Activated gamma-delta T cell treated with Interleukin-2 at 50 U/mL for 16 hours (primary cell): ENCODE measurements at regions not wholly inside any gene's neighbourhood (a gene's known extent, or its start where the extent isn't known, plus 50 kb on each side); places are given as distances from the start of the nearest gene placed in this dataset.

Experiments used
- DNase-seq: peaks from one replicate; pipeline ENCODE4 v3.0.0-alpha.2; 2020

DNA sequence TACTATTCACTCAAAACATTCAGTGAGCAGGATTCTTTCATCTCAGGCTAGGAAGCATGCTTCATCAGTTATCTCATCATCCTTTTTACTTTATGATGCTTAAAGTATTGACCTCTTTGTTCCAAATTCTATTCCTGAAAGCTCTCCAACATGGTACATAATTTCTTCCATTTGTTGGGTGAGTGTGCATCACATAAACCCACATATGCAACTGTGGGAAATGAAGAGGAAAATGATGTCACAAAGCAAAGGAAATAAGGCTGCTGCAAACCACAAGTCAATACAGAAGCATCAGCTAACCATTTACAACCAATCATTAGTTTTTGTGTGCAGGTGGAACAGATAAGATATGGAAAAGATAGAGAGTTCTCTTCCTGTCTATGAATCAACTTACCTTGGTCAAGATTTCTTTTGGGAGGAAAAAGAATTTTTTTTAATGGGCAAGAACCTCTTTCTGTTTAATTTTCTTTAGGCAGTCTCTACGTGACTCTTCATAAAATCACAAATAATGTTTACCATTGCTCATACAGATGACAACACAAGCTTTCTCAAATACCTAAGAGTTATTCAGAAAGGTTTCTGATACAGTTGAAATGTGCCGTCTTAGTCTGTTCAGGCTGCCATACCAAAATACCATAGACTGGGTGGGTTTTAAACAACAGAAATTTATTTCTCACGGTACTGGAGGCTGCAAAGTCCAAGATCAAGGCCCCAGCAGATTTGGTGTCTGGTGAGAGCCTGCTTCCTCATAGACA, 259.9 kb downstream of the ADGRG6 start:
- no peak for DNase-seq

DNA sequence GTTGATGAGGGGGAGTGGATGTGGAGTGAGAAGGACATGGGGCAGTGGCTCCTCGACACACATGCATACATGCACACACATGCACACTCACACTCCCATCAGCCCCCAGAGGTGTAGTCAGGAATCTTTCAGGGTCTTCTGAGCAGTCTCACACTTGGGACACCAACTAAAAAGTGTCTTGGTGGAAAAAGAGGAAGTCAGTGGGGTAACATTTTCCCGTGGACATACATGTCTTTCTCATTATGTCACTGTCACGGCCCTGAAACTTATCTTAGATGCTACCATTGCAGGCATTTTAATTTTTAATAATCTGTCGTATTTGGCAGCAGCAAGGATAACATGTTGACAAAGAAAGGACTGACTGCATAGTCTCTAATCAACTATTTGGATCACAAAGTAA, 261.1 kb downstream of the ADGRG6 start:
- DNase-seq: no peak

GRCh38 chr6:142566628-142567396, 265.0 kb downstream of the ADGRG6 start:
- DNase-seq: peak; percentile 44

- DNase-seq: no peak
Observed at GRCh38 chr6:142567461-142567860, 265.7 kb downstream of the ADGRG6 start.

GRCh38 chr6:142568857-142569597, 267.2 kb downstream of the ADGRG6 start:
- no peak for DNase-seq

GRCh38 chr6:142569676-142570075, 267.9 kb downstream of the ADGRG6 start:
- DNase-seq: no peak

DNA sequence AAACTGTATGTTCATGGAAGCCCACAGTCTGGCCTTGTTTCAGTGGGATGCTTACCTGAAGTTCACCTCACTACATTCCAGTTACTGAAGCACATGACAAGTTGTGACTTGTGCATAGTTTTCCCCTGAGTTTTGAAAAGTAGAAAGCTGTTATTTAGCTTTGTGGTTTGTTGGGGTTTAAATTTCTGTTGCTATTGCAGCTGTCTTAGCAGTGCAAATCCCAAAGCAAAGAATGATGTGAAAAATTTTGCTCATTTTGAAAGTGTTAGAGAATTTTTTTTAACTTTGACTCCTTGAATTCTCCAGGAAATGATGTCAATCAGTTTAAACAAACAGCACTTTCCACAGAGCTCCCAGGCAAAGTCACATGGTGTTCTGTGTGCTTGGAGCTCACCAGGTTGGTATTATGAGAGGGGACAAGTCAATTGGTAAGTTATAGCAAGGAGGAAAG, 268.4 kb downstream of the ADGRG6 start:
- DNase-seq: no peak

DNA sequence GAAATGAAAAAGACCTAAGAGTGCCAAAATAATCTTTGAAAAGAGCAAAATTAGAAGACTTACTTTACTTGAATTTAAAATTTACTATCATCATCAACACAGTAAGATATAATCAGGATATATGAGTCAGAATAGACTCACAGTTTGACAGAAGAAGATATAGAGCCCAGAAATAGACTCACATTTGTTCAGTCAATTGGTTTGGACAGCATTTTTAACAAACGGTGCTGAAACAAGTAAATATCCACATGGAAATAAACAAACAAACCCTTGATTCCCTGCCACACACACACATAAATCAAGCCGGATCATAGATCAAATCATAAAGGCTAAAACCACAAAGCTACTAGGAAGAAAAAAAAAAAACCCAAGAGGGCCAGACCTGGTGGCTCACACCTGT, 291.1 kb downstream of the ADGRG6 start:
- DNase-seq: no peak

GRCh38 chr6:142597836-142598235, 296.0 kb downstream of the ADGRG6 start:
- DNase-seq: no peak

DNA sequence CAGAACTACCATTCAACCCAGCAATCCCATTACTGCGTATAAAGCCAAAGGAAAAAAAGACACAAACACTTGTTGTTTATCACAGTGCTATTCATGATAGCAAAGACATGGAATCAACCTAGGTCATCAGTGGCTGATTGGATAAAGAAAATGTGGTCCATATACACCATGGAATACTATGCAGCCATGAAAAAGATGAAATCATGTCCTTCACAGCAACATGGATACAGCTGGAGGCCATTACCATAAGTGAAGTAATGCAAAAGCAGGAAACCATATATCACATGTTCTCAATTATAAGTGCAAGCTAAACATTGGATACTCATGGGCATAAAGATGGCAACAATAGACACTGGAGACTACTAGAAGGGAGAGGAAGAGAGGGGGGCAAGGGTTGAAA, 299.6 kb downstream of the ADGRG6 start:
- DNase-seq: no peak

DNA sequence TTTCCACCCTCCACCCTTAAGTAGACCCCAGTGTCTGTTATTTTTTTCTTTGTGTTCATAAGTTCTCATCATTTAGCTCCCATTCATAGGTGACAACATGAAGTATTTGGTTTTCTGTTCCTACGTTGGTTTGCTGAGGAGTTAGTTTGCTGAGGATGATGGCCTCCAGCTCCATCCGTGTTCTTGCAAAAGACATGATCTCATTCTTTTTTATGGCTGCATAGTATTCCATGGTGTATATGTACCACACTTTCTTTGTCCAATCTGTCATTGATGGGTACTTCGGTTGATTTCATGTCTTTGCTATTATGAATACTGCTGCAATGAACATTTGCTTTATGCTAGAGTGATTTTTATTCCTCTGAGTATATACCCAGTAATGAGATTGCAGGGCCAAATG, 301.2 kb downstream of the ADGRG6 start:
- no peak for DNase-seq

GRCh38 chr6:142605922-142606485, 304.2 kb downstream of the ADGRG6 start:
- DNase-seq: no peak

DNA sequence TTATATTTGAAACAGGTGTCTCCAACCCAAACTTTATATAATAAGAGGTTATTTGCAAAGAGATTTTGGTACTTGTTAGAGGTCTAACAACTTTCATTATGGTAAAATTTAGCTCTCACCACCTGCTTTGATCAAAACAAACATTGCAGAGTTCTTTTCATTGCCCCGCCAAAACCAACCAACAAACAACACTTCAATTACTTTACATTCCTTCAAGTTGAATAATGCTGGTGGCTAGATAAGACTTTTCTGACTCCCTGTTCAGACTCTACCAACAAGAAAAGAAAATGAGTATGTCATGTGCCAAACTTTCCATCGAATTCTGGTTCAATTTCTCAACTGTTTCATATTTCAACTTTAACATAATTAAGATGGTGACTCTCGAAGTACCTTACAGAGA, 311.1 kb downstream of the ADGRG6 start:
- no peak for DNase-seq

- DNase-seq: no peak
Observed at GRCh38 chr6:142613981-142614380, 312.2 kb downstream of the ADGRG6 start.

- DNase-seq: no peak
Observed at GRCh38 chr6:142617158-142617557, 315.4 kb downstream of the ADGRG6 start.

DNA sequence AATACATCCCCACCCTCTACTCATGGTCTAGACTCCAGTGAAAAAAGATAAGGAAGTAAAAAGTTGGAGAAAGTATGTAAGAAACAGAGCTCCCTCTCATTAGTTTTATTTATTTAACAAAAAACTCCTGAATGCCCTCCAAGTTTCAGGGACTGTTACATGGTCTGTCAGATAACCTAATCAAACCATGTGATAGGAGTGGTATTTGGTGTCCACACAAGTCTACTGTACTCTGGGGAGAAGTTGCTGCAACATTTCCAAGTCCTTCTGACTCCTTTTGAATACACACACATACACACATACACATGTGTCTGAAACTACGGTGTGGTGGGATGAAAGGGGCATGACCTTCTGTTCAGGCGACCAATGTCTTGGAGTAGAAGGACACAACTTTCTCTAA, 320.0 kb downstream of the ADGRG6 start:
- no peak for DNase-seq

- DNase-seq: no peak
Observed at GRCh38 chr6:142624978-142625715, 319.8 kb downstream of the HIVEP2 start.

DNA sequence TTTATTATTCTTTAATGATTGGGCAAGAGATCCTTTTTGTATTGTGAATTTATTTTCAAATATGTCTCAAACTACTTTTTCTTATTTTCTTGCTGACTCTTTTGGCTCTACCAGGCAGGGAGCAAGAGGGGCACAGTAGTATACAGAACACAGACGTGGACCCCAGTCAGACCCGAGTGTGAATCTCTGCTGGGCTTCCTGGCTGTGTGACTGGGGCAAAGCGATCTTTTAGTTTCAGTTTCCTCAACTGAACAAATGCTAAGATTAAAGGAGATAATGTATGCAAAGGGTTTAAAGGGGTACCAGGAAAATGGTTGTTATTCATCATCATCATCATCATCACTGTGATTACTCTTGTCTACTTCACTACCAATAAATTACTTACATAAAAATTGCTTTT, 317.5 kb downstream of the HIVEP2 start:
- no peak for DNase-seq

- DNase-seq: no peak
Observed at GRCh38 chr6:142631517-142632385, 313.2 kb downstream of the HIVEP2 start.

- no peak for DNase-seq
Observed at GRCh38 chr6:142633317-142633716, 311.7 kb downstream of the HIVEP2 start.

- DNase-seq: no peak
Observed at GRCh38 chr6:142635130-142635529, 309.8 kb downstream of the HIVEP2 start.
